Lower lobe of right lung (tissue), 2 donors: ENCODE measurements at regions not wholly inside any gene's neighbourhood (a gene's known extent, or its start where the extent isn't known, plus 50 kb on each side); places are given as distances from the start of the nearest gene placed in this dataset.

Experiments
- ATAC-seq, 2 donors: fragments of 200-7000 bp; cut with Tn5 transposase; one replicate each; pipeline ENCODE4 v1.9.1; 2020 to 2022; ENCODE audit warnings: mild to moderate bottlenecking in 2 of 2, moderate library complexity in 2 of 2
- DNase-seq: peaks from one replicate; pipeline ENCODE4 v3.0.0-alpha.2; 2020
- H3K27ac ChIP-seq: fragments of 200-600 bp; one replicate; pipeline ENCODE4 v1.8.0; 2022
- H3K27me3 ChIP-seq: fragments of 200-600 bp; one replicate; pipeline ENCODE4 v1.8.0; 2022; ENCODE audit warnings: low read depth
- H3K36me3 ChIP-seq: fragments of 200-600 bp; one replicate; pipeline ENCODE4 v1.8.0; 2022; ENCODE audit warnings: mild to moderate bottlenecking
- H3K4me1 ChIP-seq: fragments of 200-600 bp; one replicate; pipeline ENCODE4 v1.8.0; 2022
- H3K4me3 ChIP-seq: fragments of 200-600 bp; one replicate; pipeline ENCODE4 v1.8.0; 2022; ENCODE audit warnings: mild to moderate bottlenecking
- H3K9me3 ChIP-seq: fragments of 200-600 bp; one replicate; pipeline ENCODE4 v1.8.0; 2022
- intact Hi-C: fragments of 100-400 bp; cut with DNase I; formaldehyde crosslinking; loops from one replicate; pipeline ENCODE4 v1.11.0; 2022
- TF ChIP-seq, protein P1 (sequence below): fragments of 200-600 bp; IDR thresholded peaks from one replicate; pipeline ENCODE4 v1.8.0; 2022; ENCODE audit warnings: antibody characterized with exemption, mild to moderate bottlenecking
- donor health status: DM: no; HTN: yes; CAD: no; lungs with severe emphysema.

DNA sequence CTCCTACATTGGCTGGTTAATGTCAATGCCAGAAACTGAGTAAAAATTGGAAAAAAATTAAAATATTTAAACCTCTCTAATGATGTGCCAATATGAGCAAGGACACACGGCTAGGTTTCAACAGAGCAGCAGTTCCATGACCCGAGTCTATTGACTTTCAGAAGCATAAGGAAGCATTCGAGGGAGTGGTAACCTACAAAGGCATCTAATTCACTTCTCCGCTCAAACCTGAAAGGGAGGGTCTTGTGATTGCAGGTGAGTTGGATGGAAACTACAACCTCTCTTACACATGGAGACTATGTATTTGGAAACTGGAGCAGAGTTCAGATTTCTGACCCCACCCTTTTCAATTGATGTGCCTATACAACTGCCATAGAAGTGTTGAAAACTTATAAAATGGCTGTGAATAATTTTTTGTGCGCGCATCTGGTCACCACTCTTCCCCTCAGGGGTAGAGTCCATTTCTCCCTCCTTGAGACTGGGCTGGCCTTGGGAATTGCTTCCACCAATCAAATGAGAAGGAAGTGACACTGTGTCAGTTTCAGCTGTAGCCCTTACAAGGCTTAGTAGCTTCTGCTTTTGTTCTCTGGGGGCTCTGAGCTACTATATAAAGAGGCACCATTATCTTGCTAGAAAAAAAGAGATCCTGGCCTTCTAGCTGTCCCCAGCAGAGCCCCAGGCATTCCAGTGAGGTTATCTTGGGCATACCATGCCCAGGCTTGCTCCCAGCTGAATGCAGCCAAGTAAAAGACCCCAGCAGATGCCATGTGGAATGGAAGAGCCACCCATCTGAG lies 278.0 kb downstream of the EPHA4 start:
- Histone ChIP-seq H3K27ac (no peak overlapping the region), H3K27me3 (no peaks in the 10 kb centered on the region), H3K4me3 (no peak overlapping the region), H3K9me3 (no peaks in the 10 kb centered on the region), H3K4me1 (no peaks in the 10 kb centered on the region), H3K36me3 (no peaks in the 10 kb centered on the region)
- no peak for ATAC-seq
- TF ChIP-seq, protein P1, sequence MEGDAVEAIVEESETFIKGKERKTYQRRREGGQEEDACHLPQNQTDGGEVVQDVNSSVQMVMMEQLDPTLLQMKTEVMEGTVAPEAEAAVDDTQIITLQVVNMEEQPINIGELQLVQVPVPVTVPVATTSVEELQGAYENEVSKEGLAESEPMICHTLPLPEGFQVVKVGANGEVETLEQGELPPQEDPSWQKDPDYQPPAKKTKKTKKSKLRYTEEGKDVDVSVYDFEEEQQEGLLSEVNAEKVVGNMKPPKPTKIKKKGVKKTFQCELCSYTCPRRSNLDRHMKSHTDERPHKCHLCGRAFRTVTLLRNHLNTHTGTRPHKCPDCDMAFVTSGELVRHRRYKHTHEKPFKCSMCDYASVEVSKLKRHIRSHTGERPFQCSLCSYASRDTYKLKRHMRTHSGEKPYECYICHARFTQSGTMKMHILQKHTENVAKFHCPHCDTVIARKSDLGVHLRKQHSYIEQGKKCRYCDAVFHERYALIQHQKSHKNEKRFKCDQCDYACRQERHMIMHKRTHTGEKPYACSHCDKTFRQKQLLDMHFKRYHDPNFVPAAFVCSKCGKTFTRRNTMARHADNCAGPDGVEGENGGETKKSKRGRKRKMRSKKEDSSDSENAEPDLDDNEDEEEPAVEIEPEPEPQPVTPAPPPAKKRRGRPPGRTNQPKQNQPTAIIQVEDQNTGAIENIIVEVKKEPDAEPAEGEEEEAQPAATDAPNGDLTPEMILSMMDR = no peak
- intact Hi-C loops = no loop called here
- no peak for DNase-seq

DNA sequence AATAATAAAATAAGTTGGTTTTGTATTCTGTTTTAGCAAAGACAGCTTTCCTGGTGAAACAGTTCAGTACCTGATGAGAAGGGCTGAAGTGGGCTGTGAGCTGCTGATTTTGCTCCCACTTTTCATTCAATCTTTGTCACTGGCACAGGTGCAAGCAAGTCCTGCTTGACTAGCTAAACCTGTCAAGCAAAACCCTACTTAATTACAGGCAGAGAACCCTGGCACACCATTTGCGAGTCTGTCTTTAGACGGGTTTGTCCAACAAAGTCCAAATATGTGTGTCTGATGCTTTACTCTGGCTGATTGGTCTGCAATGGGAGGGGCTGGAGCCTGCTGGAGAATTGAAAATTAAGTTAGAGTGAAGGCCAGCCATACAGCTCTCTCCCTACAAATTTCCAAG lies 267.2 kb downstream of the EPHA4 start:
- Histone ChIP-seq H3K27me3 (no peaks in the 10 kb centered on the region), H3K27ac (no peak overlapping the region), H3K9me3 (no peaks in the 10 kb centered on the region), H3K4me1 (no peaks in the 10 kb centered on the region), H3K4me3 (no peak overlapping the region), H3K36me3 (no peaks in the 10 kb centered on the region)
- DNase-seq (no peak), ATAC-seq (no peak)
- TF ChIP-seq, protein P1 = no peak
- intact Hi-C loops = no loop called here

DNA sequence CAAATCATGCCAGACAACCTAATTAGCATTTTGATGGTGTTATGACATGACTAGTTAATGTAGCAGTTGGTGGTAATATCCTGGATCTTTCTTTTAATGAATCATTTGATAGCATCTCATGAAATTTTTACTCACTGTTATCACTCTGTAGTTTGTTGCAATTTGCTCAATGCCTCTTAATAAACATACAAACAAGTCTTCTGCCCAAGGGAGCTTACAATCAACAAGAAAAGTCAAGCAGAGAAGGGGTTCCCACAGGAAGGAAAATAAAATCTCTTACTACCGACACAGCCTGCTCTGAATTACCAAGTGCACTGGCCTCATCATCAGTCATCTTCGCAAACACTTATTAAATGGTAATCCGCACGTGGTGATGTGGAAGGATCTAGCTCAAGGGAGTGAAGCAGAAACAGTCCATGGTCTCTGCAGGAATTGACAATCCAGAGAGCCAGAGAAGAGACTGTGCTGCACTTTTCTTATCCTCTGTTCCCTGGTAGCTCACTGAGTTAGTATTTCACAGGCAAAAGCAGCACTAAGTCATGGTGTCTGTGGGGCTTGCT lies 263.5 kb downstream of the EPHA4 start:
- Histone ChIP-seq H3K27me3 (no peaks in the 10 kb centered on the region), H3K9me3 (no peaks in the 10 kb centered on the region), H3K36me3 (no peaks in the 10 kb centered on the region), H3K27ac (no peak overlapping the region), H3K4me3 (no peak overlapping the region), H3K4me1 (no peaks in the 10 kb centered on the region)
- intact Hi-C loops = no loop called here
- ATAC-seq (no peak), DNase-seq (no peak)
- TF ChIP-seq, protein P1 = no peak

DNA sequence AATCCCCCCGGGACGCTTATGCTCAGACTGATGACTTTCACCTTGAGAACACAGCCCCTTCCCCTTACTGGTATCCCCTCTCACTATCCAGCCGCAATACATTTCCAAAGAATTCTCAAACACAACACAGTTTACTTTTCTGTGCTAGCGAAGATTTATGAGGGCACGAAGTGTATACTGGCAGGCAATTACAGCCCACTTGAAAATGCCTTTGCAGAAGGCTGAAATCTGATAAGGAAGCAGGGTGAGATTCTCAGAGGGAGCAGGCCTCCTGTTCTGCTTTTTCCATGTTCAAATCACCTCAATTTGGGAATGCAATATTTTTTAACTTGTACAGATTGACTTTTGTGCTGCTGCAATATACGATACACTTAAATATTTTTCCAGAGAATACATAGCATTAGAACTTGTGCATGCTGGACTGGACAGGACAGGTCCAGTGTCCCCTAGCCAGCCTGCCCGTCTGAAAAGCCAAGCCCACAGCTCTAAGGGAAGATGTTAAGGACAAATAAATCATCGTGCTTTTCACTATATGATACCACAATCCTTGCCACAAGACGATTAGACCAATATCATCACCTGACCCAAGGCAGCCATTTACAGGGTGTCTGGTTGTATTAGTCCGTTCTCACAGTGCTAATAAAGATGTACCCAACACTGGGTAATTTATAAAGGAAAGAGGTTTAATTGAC lies 262.1 kb downstream of the EPHA4 start:
- Histone ChIP-seq H3K4me3 (no peak overlapping the region), H3K27ac (no peak overlapping the region), H3K4me1 (no peaks in the 10 kb centered on the region), H3K36me3 (no peaks in the 10 kb centered on the region), H3K9me3 (no peaks in the 10 kb centered on the region), H3K27me3 (no peaks in the 10 kb centered on the region)
- TF ChIP-seq, protein P1 = no peak
- ATAC-seq (peak in 1 of 2 donors; percentile 53), DNase-seq (no peak)
- intact Hi-C loops = no loop called here

DNA sequence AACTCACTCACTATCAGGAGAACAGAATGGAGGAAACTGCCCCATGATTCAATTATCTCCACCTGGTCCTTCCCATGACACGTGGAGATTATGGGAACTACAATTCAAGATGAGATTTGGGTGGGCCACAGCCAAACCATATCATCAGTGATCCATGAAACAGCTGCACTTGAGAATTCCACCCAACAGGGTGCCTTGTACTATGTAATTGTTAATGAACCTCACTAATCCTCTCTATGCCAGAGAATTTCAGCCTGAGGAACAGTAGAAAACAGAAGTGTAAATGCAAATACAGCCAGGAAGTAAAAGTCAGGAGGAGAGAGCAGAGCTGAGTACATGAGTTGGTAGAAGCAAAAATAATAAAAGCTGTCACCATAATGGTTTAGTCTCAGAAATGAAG lies 261.4 kb downstream of the EPHA4 start:
- Histone ChIP-seq H3K4me3 (no peak overlapping the region), H3K36me3 (no peaks in the 10 kb centered on the region), H3K27me3 (no peaks in the 10 kb centered on the region), H3K27ac (no peak overlapping the region), H3K4me1 (no peaks in the 10 kb centered on the region), H3K9me3 (no peaks in the 10 kb centered on the region)
- DNase-seq = no peak
- ATAC-seq = no peak
- intact Hi-C loops = no loop called here
- TF ChIP-seq, protein P1 = no peak
